K562 (cell line): ENCODE measurements at regions not wholly inside any gene's neighbourhood (a gene's known extent, or its start where the extent isn't known, plus 50 kb on each side); places are given as distances from the start of the nearest gene placed in this dataset.

Source experiments
- GTF2B ChIP-seq: IDR thresholded peaks from 2 replicates; pipeline ENCODE4 v1.6.1; 2011; ENCODE audit not compliant: insufficient read length; ENCODE audit errors: extremely low read depth
- KHSRP ChIP-seq: fragments of 450-650 bp; IDR thresholded peaks from 2 replicates; pipeline ENCODE4 v1.6.1; 2017
- MAFF ChIP-seq: IDR thresholded peaks from 2 replicates; pipeline ENCODE4 v1.6.1; 2012; ENCODE audit warnings: low read length, improper control_type of control experiment
- MAFG ChIP-seq: fragments of 450-650 bp; conservative IDR thresholded peaks from 2 replicates; pipeline ENCODE4 v1.6.1; 2016; ENCODE audit warnings: missing genetic modification characterization, missing compliant biosample characterization
- NFE2 ChIP-seq: IDR thresholded peaks from 2 replicates; pipeline ENCODE4 v1.6.1; 2014; ENCODE audit warnings: antibody characterized with exemption, low read depth
- NFE2L1 ChIP-seq: fragments of 450-650 bp; IDR thresholded peaks from 2 replicates; pipeline ENCODE4 v1.6.1; 2016; ENCODE audit warnings: missing genetic modification characterization, low read depth, mild to moderate bottlenecking, missing compliant biosample characterization, moderate library complexity, borderline replicate concordance
- NR0B1 ChIP-seq: fragments of 450-650 bp; IDR thresholded peaks from one replicate; pipeline ENCODE4 v1.6.1; 2018; ENCODE audit warnings: mild to moderate bottlenecking, moderate library complexity; ENCODE audit not compliant: partially characterized antibody
- NR2C2 ChIP-seq, 2 experiments: fragments of 200-800 bp in 1 of 2; sonication (Bioruptor generic) in 1 of 2; sonication (generic) in 1 of 2; formaldehyde crosslinking in 1 of 2; IDR thresholded peaks; 2 replicates each; pipeline versions ENCODE4 v1.6.1 to v1.8.0; 2016 to 2022; ENCODE audit warnings: mild to moderate bottlenecking in 1 of 2, missing compliant biosample characterization in 1 of 2, missing genetic modification characterization in 1 of 2, missing genetic modification reagents in 1 of 2
- RBM17 ChIP-seq: fragments of 200-400 bp; formaldehyde crosslinking; IDR thresholded peaks from 2 replicates; pipeline ENCODE4 v1.6.1; 2017; ENCODE audit warnings: low read depth, mild to moderate bottlenecking, low read length, borderline replicate concordance
- SMARCA5 ChIP-seq: fragments of 450-650 bp; IDR thresholded peaks from 2 replicates; pipeline ENCODE4 v1.6.1; 2016
- ZBTB9 ChIP-seq: fragments of 450-650 bp; formaldehyde crosslinking; IDR thresholded peaks from 2 replicates; pipeline ENCODE4 v1.4.0; 2020; ENCODE audit warnings: mild to moderate bottlenecking, moderate library complexity
- ZFP91 ChIP-seq: sonication (generic); formaldehyde crosslinking; IDR thresholded peaks from 2 replicates; pipeline ENCODE4 v1.8.0; 2022; ENCODE audit warnings: mild to moderate bottlenecking, missing genetic modification reagents
- ZNF740 ChIP-seq, 3 experiments: fragments of 200-800 bp in 1 of 3; sonication (Bioruptor generic) in 1 of 3; sonication (generic) in 1 of 3; formaldehyde crosslinking in 1 of 3; IDR thresholded peaks; 2 replicates each; pipeline versions ENCODE4 v1.6.1 to v1.8.0; 2016 to 2022; ENCODE audit warnings: mild to moderate bottlenecking in 2 of 3, missing compliant biosample characterization in 2 of 3, missing genetic modification characterization in 2 of 3, missing genetic modification reagents in 1 of 3
- ZZZ3 ChIP-seq: fragments of 450-650 bp; IDR thresholded peaks from 2 replicates; pipeline ENCODE4 v1.6.1; 2016; ENCODE audit warnings: antibody characterized with exemption, mild to moderate bottlenecking, moderate library complexity

GRCh38 chr9:113659039-113659438 is 195.5 kb downstream of the RGS3 start (continued):
- TF ChIP-seq ZBTB9 (CRISPR knock-in tag) (no peak), NFE2 (peak; percentile 27; the same call in 1 of the 2 replicates), SMARCA5 (no peak), KHSRP (no peak), ZZZ3 (no peak), MAFG (tag) (peak; percentile 46; the same call in 1 of the 2 replicates), RBM17 (no peak), NR2C2 (CRISPR knock-in tag; IDR thresholded peaks at IDR 0.05) (no peak), NR2C2 (tag; IDR thresholded peaks at IDR 0.05) (no peak), ZFP91 (CRISPR knock-in tag) (no peak), GTF2B (no peak), NR0B1 (no peak), NFE2L1 (tag) (peak; percentile 36; the same call in 1 of the 2 replicates), ZNF740 (CRISPR knock-in tag; IDR thresholded peaks at IDR 0.05) (no peak), ZNF740 (tag; IDR thresholded peaks at IDR 0.05) (no peak), MAFF (peak; percentile 14; the same call in 1 of the 2 replicates)
